GM18520 (cell line): ENCODE measurements at regions not wholly inside any gene's neighbourhood (a gene's known extent, or its start where the extent isn't known, plus 50 kb on each side); places are given as distances from the start of the nearest gene placed in this dataset.
"Not testable (repeated sequence)": the region's sequence is repeated elsewhere in the genome, so short reads cannot be mapped to it uniquely, and the experiment has no call there.

ENCODE experiments used
- ATAC-seq: cut with Tn5 transposase; IDR thresholded peaks from one replicate; pipeline ENCODE4 v1.9.1; 2021; ENCODE audit not compliant: unreplicated experiment

- ATAC-seq, result no peak
These were observed 65.8 kb downstream of the SPIN4 start for GRCh38 chrX:63285375-63285774.

- ATAC-seq, result no peak
These were observed 66.5 kb downstream of the SPIN4 start for GRCh38 chrX:63284659-63285058.

- ATAC-seq, result no peak
These were observed 67.8 kb downstream of the SPIN4 start for GRCh38 chrX:63283348-63283747.

GRCh38 chrX:63282828-63283227 is 68.3 kb downstream of the SPIN4 start:
- ATAC-seq, result no peak

- ATAC-seq, result no peak
These were observed 69.1 kb downstream of the SPIN4 start for GRCh38 chrX:63282077-63282476.

GRCh38 chrX:63281465-63281864 is 69.7 kb downstream of the SPIN4 start:
- no peak for ATAC-seq

GRCh38 chrX:63277394-63277793 is 73.7 kb downstream of the SPIN4 start:
- not testable (repeated sequence) for ATAC-seq

GRCh38 chrX:63275127-63275526 is 76.0 kb downstream of the SPIN4 start:
- no peak for ATAC-seq

GRCh38 chrX:63270873-63271272 is 80.3 kb downstream of the SPIN4 start:
- ATAC-seq, result no peak

GRCh38 chrX:63258144-63258543 is 93.0 kb downstream of the SPIN4 start:
- no peak for ATAC-seq

- peak; percentile 100 for ATAC-seq
These were observed 100.8 kb downstream of the SPIN4 start for GRCh38 chrX:63250253-63250868.

- not testable (repeated sequence) for ATAC-seq
These were observed 108.4 kb downstream of the SPIN4 start for GRCh38 chrX:63242689-63243088.

GRCh38 chrX:63235963-63236362 is 115.2 kb downstream of the SPIN4 start:
- ATAC-seq, result not testable (repeated sequence)

- ATAC-seq, result not testable (repeated sequence)
These were observed 118.1 kb downstream of the SPIN4 start for GRCh38 chrX:63233013-63233412.

GRCh38 chrX:63218202-63218601 is 132.9 kb downstream of the SPIN4 start:
- ATAC-seq, result not testable (repeated sequence)

- not testable (repeated sequence) for ATAC-seq
These were observed 133.6 kb downstream of the SPIN4 start for GRCh38 chrX:63217549-63217948.

- ATAC-seq, result not testable (repeated sequence)
These were observed 141.5 kb downstream of the SPIN4 start for GRCh38 chrX:63209645-63210044.

GRCh38 chrX:63209128-63209527 is 142.0 kb downstream of the SPIN4 start:
- ATAC-seq, result not testable (repeated sequence)

GRCh38 chrX:63204266-63205074 is 146.7 kb downstream of the SPIN4 start:
- not testable (repeated sequence) for ATAC-seq

- not testable (repeated sequence) for ATAC-seq
These were observed 149.1 kb downstream of the SPIN4 start for GRCh38 chrX:63201987-63202386.

GRCh38 chrX:63198693-63199092 is 152.4 kb downstream of the SPIN4 start:
- not testable (repeated sequence) for ATAC-seq

- not testable (repeated sequence) for ATAC-seq
These were observed 158.6 kb downstream of the SPIN4 start for GRCh38 chrX:63192366-63193041.
